Small intestine (tissue), 7 donors: ENCODE measurements at regions not wholly inside any gene's neighbourhood (a gene's known extent, or its start where the extent isn't known, plus 50 kb on each side); places are given as distances from the start of the nearest gene placed in this dataset.

Source experiments
- DNase-seq, 2 donors: peaks; one replicate each; pipeline versions ENCODE4 v3.0.0 to v3.0.0-alpha.2; 2013
- FAIRE-seq: peaks from 2 replicates; lab custom pipeline; 2012; peaks lifted over from hg19 to GRCh38; lab: Jason Lieb, UNC
- H3K27ac ChIP-seq, 3 donors: one replicate each; pipeline ENCODE4 v1.5.1; 2013; ENCODE audit warnings: low read length in 2 of 3, mild to moderate bottlenecking in 2 of 3, control low read depth in 1 of 3, inconsistent platforms in 1 of 3, low read depth in 1 of 3, moderate library complexity in 1 of 3
- H3K27me3 ChIP-seq, 3 donors: one replicate each; pipeline ENCODE4 v1.6.1; 2013; ENCODE audit warnings: low read length in 3 of 3, inconsistent platforms in 1 of 3; ENCODE audit not compliant: control insufficient read depth in 3 of 3, insufficient read depth in 3 of 3
- H3K36me3 ChIP-seq, 3 donors: one replicate each; pipeline ENCODE4 v1.6.1; 2013; ENCODE audit warnings: low read length in 3 of 3, inconsistent platforms in 1 of 3, low read depth in 1 of 3, mild to moderate bottlenecking in 1 of 3, moderate library complexity in 1 of 3; ENCODE audit not compliant: control insufficient read depth in 3 of 3, insufficient read depth in 2 of 3
- H3K4me1 ChIP-seq, 3 donors: one replicate each; pipeline ENCODE4 v1.6.1; 2013; ENCODE audit warnings: low read length in 2 of 3, inconsistent platforms in 1 of 3, low read depth in 1 of 3, mild to moderate bottlenecking in 1 of 3, moderate library complexity in 1 of 3; ENCODE audit not compliant: control insufficient read depth in 3 of 3, insufficient read depth in 2 of 3
- H3K4me3 ChIP-seq, 3 donors: one replicate each; pipeline ENCODE4 v1.5.1; 2013; ENCODE audit warnings: low read length in 3 of 3, control low read depth in 1 of 3, inconsistent platforms in 1 of 3, low read depth in 1 of 3, mild to moderate bottlenecking in 1 of 3, moderate library complexity in 1 of 3
- H3K9me3 ChIP-seq, 2 donors: one replicate each; pipeline ENCODE4 v1.6.1; 2013; ENCODE audit warnings: low read depth in 1 of 2, low read length in 1 of 2; ENCODE audit not compliant: control insufficient read depth in 2 of 2, insufficient read depth in 1 of 2
- WGBS, 3 donors: extraction: QIAGEN DNeasy Blood & Tissue Kit; methylation state at CpG; one replicate each; pipeline ENCODE4 v1.1.7; 2013; 5-methylcytosine and 5-hydroxymethylcytosine counted together
- donor health status: healthy with polysubstance abuse.
- donor health status: control.
- donor health status: control.
- donor health status: Bipolar disorder and iron deficiency.
- donor health status: healthy.

DNA sequence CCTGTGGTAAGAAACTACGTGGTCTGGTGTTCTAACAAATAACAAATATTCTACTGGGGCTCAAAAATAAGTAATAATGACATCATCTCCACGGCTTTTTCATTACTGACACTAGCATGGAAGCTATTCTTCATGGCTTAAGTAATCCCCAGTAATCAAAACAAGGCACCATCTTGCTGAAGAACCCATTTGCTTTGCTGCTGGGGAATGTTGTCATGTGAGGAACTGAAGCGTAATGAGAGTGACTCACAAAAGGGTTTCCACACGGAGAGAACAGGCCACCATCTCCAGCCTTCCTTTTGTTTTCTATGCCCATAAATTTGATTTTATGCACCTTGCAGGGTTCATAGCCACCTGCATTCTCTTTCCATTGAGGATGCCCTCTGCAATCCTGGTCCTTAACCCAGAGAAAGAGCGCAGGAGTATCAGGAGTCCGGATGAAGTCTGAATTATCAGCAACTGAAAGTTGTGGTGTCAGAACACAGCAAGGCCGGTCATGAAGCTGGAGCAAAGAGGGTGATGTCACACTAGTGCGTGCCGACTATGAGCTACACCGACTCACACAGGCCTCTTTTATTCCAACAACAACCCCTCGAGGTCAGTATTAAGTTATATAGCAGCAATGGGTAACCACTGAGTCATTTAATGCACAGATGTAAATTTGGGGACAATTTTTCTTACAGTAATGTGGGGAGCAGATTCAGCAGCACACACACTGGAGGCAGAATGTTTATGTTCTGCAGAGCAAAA lies 173.7 kb upstream of the SSTR4 start:
- FAIRE-seq, result no peak
- H3K4me3 ChIP-seq, result no peak overlapping the region
- DNase-seq, result no peak
- peak overlapping the region in 1 of 3 donors; percentile 2 for H3K27ac ChIP-seq
- 73 to 78% (median 76%) methylated on average over 11 of the region's 11 CpGs for WGBS, 3 donors
- no peaks in the 10 kb centered on the region for H3K27me3 ChIP-seq
- H3K36me3 ChIP-seq, result no peaks in the 10 kb centered on the region
- H3K9me3 ChIP-seq, result no peaks in the 10 kb centered on the region
- no peaks in the 10 kb centered on the region for H3K4me1 ChIP-seq

DNA sequence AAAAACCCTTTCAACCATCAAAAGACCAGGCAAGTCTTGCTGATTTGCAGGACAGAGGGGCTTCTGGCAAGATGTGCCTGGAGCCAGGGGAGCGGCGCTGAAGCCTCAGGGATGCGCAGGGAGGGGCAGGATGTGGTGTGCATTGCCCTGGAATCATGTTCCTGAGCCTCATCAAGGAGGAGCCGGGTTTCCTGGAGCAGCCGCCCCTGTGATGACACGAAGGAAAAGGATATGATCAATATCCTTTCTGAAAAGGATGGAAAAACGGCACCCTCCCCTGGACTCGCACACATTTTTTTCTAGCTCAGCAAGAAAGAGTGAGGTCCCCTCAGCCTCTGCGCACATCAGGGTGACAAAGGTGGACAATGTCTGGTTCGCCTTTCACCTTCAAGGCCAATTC lies 173.1 kb upstream of the SSTR4 start:
- 76 to 82% (median 78%) methylated on average over 10 of the region's 10 CpGs for WGBS, 3 donors
- Histone ChIP-seq H3K4me3 (no peak overlapping the region), H3K36me3 (no peaks in the 10 kb centered on the region), H3K27ac (no peak overlapping the region), H3K27me3 (no peaks in the 10 kb centered on the region), H3K9me3 (no peaks in the 10 kb centered on the region), H3K4me1 (no peaks in the 10 kb centered on the region)
- DNase-seq (no peak), FAIRE-seq (no peak)

DNA sequence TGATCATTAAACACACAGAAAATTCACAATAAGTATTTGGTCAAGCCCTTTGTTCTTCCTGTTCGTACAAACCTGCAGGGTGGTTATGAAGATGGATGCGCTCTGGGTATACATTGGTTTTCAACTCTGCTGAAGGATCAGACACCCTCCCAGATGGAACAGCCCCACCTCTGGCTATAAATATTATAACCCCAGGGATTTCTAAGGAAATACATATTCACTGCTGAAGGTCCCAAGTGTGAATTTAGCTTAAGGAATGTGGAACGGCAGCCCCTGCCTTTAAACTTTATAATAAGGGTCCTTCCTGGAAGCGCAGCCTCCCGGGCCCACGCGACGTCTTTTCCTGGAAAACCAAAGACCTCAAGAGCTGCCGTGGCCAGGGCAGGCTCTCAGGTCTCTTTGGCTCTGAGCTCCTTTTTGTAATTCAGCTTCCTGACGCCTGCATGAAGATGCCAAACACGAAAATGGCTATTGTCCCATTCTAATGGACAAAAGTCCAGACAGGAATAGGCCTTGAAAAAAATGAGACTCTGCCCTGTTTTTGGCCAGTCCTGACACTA lies 172.4 kb upstream of the SSTR4 start:
- no peaks in the 10 kb centered on the region for H3K36me3 ChIP-seq
- H3K27me3 ChIP-seq, result no peaks in the 10 kb centered on the region
- 78 to 85% (median 83%) methylated on average over 11 of the region's 11 CpGs for WGBS, 3 donors
- no peak for DNase-seq
- H3K27ac ChIP-seq, result peak overlapping the region in 1 of 3 donors; percentile 29
- FAIRE-seq, result no peak
- H3K4me3 ChIP-seq, result no peak overlapping the region
- no peaks in the 10 kb centered on the region for H3K4me1 ChIP-seq
- H3K9me3 ChIP-seq, result no peaks in the 10 kb centered on the region

DNA sequence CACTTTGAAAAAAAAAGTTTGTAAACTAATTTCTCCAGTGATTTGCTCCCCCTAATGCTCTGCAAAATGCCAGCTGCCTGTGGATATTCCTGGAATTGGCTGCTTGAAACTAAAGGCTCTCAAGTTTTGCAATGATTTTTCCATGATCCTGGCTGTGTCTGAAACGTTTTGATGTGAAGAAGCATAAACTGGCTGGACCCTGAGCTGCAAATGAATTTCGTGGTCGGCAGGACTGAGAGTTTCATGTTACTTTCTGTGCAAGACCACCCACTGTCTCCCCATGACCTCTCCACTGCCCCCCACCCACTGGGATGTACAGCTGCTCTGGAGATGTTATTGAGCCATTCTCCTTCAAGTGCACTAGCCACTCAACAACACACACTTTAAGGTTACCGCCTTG lies 171.3 kb upstream of the SSTR4 start:
- Histone ChIP-seq H3K4me1 (no peaks in the 10 kb centered on the region), H3K27ac (no peak overlapping the region), H3K9me3 (no peaks in the 10 kb centered on the region), H3K27me3 (no peaks in the 10 kb centered on the region), H3K4me3 (no peak overlapping the region), H3K36me3 (no peaks in the 10 kb centered on the region)
- FAIRE-seq, result no peak
- 47 to 59% (median 56%) methylated on average over 4 of the region's 4 CpGs for WGBS, 3 donors
- no peak for DNase-seq

DNA sequence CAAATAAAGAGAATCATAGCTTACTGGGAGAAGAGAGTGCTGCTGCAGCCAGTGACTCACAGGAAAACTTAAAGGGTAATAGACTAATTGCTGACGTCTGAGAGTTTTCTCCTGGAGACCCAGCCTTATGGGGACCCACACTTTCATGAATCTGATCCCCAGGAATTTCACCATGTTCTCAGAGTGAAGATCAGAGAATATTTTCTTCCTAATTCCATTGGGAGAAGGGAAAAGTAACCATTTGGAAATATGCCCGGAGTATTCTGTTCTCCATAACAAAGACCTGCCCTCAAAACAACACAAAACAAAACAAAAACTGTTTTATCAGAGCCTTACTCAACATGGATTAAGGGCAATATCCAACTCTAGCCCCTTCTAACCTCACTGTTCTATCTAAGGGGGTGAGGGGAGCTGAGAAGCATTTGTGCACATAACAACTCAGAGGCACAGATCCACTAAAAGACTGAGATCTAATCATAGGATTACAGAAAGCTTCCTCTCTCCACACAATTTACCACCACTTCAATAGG lies 168.2 kb upstream of the SSTR4 start:
- Histone ChIP-seq H3K4me1 (no peaks in the 10 kb centered on the region), H3K36me3 (no peaks in the 10 kb centered on the region), H3K4me3 (no peak overlapping the region), H3K9me3 (no peaks in the 10 kb centered on the region), H3K27me3 (no peaks in the 10 kb centered on the region), H3K27ac (no peak overlapping the region)
- 48 to 56% (median 53%) methylated on average over 2 of the region's 2 CpGs for WGBS, 3 donors
- DNase-seq (no peak), FAIRE-seq (no peak)

DNA sequence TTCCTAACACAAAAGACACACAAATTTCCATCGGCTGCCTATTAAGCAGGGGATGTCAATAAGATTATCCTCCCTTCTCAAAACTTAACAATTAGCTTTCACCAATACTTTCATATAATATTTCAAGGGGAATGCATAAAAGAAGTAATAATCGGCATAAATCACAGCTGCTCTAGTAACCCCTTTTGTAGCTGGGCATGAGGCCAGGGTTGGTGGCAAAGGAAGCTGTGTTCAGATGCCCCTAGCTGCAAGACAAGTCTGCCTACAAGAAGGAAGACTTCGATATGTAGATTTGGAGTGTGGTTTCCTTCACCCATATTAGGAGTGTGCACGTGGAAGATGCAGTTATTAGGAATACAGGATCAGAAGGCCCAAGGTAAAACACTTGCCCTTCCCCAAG lies 156.9 kb upstream of the SSTR4 start:
- H3K9me3 ChIP-seq, result no peaks in the 10 kb centered on the region
- no peaks in the 10 kb centered on the region for H3K4me1 ChIP-seq
- no peaks in the 10 kb centered on the region for H3K27me3 ChIP-seq
- no peaks in the 10 kb centered on the region for H3K36me3 ChIP-seq
- H3K27ac ChIP-seq, result no peak overlapping the region
- WGBS, 3 donors, result 80 to 82% (median 81%) methylated on average over 4 of the region's 4 CpGs
- H3K4me3 ChIP-seq, result no peak overlapping the region
- FAIRE-seq (no peak), DNase-seq (no peak)

DNA sequence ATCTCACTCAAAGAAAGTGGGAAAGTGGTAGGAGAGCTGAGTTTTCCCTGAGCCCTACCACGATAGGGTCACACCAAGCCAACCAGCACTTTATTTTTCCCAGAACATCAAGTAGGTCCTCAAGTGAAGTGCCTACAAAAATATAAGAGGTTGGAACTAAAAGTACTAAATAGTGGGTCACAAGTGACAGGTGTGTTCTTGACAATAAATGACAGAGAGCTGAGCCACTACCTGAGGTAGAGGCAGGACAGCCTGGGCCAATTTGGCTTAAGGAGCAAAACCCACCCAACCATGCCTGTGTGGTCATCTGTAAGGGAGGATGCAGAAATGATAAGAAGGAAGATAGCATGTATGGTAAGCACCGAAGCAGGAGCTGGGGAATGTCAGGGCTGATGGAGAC lies 154.8 kb upstream of the SSTR4 start:
- no peak overlapping the region for H3K27ac ChIP-seq
- 57 to 77% (median 57%) methylated on average over 2 of the region's 2 CpGs for WGBS, 3 donors
- no peak overlapping the region for H3K4me3 ChIP-seq
- FAIRE-seq (no peak), DNase-seq (no peak)
- H3K9me3 ChIP-seq, result no peaks in the 10 kb centered on the region
- no peaks in the 10 kb centered on the region for H3K27me3 ChIP-seq
- H3K36me3 ChIP-seq, result no peaks in the 10 kb centered on the region
- no peaks in the 10 kb centered on the region for H3K4me1 ChIP-seq

DNA sequence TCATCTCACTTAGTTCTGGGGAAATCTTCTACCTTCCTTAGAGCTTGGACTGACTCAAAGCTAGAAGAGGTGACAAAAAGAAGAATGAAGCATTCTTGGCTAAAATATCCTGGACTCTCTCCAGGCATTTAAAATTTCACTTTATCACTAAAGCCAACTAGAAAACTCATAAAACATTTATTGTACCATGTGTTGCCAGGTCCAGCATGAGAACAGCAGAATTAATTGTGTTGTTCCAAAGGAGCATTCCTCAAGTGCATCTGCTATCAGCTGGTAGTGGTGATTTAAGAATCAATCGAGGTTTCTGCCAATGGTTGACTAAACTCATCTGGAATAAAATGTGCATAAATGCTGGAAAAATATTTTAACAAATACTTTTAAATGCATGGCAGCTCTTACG lies 147.3 kb upstream of the SSTR4 start:
- FAIRE-seq, result no peak
- Histone ChIP-seq H3K4me3 (no peak overlapping the region), H3K27me3 (no peaks in the 10 kb centered on the region), H3K36me3 (no peaks in the 10 kb centered on the region), H3K9me3 (no peaks in the 10 kb centered on the region), H3K4me1 (no peaks in the 10 kb centered on the region), H3K27ac (no peak overlapping the region)
- no peak for DNase-seq
- WGBS, 3 donors, result 31 to 55% (median 36%) methylated on average over 2 of the region's 2 CpGs
